NCI-H1092 treated with DMSO at 0.1 percent for 48 hours (cell line): ENCODE measurements at regions not wholly inside any gene's neighbourhood (a gene's known extent, or its start where the extent isn't known, plus 50 kb on each side); places are given as distances from the start of the nearest gene placed in this dataset.
"Not testable (repeated sequence)": the region's sequence is repeated elsewhere in the genome, so short reads cannot be mapped to it uniquely, and the experiment has no call there.

Source experiments
- DNase-seq: peaks from one replicate; lab custom pipeline; 2025; lab: John Stamatoyannopoulos, UW

DNA sequence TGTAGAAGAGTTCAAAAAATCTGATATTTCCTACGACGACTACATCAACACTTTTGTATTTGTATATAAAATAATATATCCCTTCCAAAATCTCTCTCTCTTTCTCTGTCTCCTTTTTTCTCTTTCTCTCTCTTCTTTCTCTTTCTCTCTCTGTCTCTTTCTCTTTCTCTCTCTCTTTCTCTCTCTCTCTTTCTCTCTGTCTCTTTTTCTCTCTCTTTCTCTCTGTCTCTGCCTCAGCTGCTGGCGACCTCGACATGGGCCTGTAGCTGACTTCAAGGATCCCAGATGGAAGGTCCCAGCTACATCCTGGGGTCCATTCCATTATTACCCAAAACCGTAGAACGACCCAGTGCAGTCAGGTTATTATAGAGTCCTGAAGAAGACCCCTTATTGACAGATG is 90.0 kb downstream of the CD24 start:
- no peak for DNase-seq

DNA sequence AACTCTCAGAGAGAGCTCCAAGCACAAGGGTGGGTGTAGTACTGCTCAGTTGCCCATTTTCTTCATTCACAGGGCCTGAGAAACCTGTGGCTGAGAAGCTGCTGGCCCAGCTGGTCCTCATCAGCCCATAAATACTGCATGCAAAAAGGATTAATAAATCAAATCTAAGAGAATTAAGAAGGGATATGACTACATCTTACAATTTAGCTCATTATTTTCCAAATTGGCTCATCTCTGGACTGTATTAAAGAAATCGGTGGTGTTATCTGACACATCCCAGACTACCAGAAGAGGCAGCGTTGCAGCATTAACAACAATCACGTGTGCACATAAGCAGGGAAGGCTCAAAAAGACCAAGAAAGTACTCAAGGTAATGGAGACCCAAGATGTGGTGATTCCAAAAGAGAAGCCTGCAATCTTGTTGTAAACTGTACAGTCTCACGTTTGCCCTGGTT is 90.7 kb downstream of the CD24 start:
- peak; percentile 21 for DNase-seq

DNA sequence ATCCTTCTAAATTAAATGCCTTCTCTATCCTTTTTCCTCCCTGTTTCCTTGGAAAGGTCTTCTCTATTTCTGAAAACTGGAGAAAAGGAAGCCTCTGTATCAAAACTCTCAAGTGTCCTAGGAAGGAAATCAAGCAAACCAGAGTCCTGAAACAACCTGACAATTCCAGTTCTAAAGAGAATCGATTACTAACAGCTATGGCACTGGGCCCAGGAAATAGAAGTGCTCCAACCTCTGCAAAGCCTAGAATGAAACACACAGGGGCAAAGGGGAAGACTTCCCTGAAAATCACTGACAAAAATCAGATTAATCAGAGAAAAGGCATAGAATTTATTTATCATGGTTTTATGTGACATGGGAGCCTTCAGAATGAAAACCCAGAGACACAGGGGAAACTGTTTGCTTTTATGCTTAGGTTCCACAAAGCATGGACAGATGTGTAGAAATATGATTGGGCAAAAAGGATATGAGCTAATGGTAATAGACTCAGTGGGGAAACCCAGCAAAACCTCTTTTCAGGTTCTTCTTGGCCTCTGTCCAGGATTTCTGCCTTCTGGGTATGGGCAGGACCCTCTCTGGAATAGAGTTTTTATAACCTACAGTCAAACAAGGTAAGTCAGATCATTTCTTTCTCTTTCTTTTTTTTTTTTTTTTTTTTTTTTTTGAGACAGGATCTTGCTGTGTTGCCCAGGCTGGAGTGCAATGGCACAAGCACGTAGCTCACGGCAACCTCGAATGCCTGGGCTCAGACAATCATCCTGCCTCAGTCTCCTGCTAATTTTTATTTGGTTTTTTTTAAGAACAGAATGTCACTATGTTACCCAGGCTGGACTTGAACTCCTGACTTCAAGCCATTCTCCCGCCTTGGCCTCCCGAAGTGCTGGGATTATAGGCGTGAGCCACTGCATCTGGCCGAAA is 91.7 kb downstream of the CD24 start:
- DNase-seq: peak; percentile 14

DNA sequence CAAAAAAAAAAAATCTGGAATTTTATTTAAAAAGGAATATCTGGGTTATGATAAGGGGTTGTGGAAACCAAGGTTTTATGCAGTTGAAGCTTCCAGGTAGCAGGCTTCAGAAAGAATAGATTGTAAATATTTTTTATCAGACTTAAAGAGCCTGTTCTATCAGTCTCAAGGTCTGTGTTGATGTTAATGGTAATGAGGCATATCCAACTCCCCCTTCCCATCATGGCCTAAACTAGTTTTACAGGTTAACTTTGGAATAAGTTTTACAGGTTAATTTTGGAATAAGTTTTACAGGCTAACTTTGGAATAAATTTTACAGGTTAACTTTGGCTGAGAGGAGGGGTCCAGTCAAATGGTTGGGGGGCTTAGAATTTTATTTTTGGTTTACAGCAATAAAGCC is 92.4 kb downstream of the CD24 start:
- DNase-seq: no peak

DNA sequence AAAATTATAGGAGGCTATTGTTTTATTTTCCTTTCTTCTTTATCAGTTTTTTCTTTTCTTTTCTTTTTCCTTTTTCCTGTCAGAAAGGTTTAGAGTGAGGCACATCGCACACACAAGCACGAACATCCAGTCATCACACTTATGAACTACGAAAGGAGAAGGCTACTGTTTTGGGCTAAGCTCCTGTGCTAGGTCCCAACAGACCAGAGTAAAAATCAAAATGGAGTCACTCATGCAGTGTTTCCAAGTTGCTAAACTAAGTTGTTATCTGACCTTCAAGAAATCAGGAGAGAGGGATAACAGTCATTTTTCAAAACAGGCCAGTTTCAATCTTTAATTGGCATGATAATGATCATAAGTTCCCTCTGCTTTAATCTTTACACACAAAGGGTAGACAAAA is 93.6 kb downstream of the CD24 start:
- DNase-seq: no peak

DNA sequence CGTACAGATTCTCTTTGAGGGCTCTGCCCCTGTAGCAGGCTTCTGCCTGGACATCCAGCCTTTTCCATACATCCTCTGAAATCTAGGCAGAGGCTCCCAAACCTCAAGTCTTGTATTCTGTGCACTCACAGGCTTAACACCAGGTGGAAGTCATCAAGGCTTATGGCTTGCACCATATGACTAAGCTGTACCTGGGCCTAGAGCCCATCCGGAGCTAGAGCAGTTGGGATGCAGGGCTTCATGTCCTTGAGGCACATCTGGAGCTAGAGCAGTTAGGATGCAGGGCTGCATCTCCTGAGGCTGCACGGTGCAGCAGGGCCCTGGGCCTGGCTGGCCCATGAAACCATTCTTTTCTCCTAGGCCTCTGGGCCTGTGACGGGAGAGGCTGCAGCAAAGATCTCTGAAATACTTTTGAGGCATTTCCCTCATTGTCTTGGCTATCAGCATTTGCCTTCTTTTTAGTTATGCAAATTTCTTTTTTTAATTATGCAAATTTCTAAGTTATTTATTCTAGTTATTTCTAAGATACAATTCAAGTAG is 98.7 kb downstream of the CD24 start:
- no peak for DNase-seq

DNA sequence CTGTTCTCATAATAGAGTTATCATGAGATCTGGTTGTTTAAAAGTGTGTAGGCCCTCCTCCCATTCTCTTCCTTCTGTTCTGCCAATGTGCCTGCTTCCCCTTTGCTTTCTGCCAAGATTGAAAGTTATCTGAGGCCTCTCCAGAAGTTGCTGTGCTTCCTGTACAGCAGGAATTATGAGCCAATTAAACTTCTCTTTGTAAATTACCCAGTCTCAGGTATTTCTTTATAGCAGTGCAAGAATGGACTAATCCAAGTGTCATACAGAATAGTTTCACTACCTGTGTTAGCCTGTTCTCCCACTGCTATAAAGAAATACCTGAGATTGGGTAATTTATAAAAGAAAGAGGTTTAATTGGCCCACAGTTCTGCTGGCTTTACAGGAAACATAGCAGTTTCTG is 100.0 kb downstream of the CD24 start:
- DNase-seq: no peak

DNA sequence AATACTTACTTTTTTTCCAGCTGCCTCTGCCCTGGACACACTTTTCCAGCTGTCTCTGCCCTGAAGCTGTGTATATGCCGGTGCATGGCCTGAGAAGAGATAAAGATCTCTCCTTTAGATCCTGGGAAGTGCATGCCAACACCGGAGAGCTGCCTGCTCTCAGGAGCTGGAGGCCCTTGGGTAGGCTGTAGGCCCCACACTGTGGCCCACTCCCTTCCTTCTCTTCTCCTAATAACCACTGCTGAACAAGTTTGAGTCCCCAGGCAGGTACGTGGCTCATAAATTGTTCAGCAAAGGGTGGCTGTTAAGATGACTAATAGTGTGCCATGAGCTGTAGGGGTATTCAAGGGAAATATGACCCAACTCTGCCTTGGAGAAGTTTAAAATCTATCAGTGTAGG is 102.5 kb downstream of the CD24 start:
- no peak for DNase-seq

DNA sequence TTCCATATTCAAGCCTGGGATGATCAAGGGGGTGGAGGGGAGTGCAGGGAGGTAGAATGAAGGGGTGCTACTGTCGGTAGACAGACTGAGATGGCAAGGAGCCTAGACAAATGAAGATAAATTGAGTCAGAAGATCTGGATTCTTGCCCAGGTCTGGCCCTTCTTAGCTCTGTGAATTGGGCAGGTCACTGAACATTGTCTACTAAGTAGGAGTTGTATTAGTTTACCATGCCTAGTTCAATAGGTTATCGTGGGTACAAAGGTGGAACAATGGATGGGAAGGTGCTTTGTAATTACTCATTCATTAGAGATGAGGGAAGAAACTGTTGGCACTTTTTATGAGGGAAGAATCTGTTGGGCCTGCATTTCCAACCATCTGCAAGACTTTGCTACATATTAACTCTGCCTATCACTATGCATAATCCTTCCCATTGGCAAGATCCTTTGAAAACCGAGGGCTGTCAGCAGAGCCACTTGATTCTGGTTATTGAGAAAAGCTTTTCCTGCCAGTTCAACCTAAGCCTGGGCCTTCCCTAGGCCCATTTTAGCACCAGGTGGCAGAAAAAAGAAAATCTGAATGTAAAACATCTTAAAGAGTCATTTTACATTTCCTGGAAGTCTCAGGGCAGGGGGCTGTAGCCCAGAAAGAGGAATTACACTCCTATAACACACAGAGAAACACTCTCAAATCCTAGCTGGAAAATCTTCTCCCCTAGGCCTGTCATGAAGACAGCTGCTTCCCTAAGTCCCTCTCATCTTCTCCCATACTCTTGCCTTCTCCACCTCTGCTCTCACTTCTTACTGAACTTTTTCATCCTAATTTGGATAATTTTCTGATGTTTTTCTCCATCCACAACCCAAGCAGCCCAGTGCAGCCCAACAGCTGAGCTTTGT is 103.5 kb downstream of the CD24 start:
- DNase-seq: no peak

DNA sequence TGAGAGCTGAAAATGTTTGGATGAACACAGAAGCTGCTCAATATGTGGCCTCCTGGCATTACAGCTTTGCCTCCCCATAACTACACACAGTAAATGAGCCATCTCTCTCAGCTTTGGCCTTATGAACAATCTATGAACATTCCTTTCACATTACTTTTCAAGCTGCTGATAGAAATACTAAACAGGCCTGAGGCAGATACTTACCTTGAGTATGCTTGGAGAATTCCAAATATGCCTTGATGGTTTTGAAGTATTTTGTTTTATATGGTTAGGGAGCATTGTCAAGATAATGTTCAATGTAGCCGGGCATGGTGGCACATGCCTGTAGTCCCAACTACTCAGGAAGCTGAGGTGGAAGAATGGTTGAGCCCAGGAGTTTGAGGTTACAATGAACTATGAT is 104.5 kb downstream of the CD24 start:
- DNase-seq: no peak

DNA sequence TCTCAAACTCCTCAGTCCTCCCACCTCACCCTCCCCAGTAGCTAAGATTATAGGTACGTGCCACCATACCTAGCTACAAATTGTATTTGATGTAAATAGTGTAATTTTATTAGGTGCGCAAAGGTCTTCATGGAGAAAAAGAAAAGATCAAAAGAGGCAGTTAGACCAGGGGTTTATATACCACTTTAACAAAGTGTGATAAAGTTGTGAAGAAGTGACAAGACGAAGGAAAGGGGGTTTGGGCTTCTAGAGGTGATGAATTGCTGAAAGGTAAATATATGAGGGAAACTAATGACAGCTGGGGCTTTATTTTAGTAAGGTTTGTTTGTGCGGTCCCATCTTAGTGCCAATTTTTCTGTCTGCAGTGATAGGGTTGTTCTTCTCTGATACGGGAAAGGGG is 105.3 kb downstream of the CD24 start:
- no peak for DNase-seq

DNA sequence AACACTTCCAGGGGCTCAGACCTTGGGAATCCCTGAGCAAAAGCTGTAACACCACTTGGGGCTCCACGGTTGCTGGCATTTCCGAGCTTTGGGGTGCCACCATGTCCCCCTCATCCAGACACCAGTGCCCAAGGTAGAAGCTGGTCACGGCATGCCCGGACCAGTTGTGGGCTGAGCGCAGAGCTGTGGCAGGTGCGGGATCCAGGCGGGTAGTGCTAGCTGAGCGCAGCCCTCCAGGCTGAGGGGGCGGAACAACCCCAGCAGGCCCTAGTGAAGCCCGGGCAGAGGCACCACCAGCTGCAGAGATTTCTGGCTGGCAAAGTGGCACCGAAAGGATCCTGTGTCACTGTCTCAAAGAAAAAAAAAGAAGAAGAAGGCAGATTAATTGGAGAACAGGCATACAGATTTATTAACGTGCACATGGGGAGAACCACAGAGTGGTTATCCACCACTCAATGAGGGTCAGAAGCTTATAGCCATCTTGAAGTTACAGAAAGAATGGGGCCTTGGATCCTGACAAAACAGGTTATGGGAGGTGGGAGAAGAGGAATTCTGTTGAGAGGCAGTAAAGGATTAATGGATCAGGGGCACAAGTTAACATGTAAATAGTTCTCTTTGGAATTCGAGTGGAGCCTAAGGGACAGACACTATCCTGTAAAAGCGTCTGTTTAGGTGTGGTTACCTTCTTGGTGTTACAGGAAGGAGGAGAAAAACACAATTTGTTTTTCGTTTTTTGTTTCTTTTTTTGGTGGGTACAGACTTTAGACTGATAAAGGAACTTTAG is 107.5 kb downstream of the CD24 start:
- DNase-seq: no peak

DNA sequence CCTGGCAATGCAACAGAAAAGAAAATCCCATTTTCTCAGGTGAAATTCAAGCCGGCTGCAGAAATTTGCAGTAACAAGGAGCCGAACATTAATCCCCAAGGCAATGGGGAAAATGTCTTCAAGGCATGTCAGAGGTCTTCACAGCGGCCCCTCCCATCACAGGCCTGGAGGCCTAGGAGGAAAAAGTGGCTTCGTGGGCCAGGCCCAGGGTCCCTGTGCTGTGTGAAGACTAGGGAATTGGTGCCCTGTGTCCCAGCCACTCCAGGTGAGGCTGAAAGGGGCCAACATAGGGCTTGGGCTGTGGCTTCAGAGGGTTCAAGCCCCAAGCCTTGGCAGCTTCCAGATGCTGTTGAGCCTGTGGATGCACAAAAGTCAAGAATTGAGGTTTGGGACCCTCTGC is 111.7 kb downstream of the CD24 start:
- no peak for DNase-seq

DNA sequence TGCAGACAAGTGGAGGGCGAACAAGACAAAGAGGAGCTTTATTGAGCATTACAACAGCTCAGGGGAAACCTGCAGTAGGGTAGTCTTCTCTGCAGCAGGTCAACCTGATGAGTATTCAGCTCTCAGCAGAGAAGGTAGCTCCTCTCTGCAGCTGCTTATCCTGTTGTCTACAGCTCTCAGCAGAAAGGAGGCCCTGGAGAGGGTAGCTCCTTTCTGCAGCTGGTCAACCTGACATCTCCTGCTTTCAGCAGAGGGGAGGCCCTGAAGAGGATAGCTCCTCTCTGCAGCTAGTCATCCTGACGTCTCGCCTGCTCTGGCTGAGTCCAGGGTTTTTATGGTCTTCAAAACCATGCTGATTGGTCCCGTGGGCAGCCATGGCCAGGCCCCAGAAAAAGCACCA is 113.6 kb downstream of the CD24 start:
- no peak for DNase-seq

DNA sequence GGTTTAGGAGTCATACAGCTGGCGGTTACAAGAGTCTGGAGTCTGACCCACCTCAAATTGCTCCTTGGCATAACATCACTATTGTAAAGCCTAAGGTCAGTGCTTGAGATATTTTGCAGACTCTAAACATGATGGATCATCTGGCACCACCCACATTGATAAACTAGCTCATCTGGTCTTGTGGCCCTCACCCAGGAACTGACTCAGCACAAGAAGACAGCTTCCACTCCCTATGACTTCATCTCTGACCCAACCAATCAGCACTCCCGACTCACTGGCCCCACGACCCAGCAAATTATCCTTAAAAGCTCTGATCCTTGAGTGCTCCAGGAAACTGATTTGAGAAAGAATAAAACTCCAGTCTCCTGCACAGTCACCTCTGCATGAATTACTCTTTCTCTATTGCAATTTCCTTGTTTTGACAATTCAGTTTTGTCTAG is 115.9 kb downstream of the CD24 start:
- no peak for DNase-seq

DNA sequence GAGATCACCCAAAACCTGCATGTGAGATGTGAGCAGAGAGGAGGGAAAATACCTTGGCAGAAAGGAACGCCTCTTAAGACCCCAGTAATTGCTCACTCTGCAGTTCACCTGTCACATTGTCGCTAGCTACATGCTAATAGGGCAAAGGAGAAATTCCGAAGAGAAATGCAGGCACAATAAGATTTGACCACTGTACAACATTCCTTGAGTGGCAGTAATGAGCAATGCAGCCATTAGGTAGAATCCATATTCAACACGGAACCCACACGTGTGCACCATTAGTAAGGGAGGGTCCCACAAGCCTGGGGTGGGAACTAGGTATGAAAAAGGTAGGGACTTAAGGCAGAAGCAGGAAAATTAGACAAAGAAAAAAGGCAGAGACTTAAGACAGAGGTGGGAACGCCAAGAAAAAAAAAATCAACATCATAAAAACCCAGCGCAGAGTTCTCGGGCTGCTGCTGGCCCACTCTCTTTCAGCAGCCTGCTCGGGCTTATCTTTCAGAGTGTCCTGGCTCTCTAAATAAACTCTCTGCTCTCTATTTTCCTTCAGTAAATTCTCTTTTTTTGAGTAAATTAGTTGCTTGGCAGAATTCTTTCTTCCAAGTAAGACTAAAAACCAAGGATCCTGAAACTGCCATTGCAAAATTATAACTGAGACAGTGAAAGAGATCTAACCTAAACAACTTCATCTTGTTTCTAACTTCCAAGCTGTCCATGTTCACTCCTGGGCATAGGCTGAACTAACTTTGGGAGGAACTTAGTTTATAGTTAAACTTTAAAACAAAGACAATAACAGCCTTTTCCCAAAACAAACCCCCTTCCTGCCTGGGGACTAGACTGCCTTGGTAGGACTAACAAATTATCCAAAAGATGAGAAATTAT is 116.5 kb downstream of the CD24 start:
- DNase-seq: no peak

DNA sequence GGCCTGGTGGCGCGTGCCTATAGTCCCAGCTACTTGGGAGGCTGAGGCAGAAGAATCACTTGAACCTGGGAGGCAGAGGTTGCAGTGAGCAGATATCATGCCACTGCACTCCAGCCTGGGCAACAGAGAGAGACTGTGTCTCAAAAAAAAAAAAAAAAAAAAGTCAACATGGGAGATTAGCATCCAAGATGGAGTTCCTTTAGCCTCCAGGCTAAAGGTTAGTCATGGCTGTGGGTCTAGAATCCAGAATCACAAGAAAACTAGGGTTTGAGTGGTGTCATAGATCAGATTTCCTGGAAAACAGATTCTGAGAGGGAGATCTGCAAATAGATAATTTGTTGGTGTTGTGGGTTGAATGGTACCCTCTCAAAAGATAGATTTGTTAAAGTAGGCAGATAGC is 117.2 kb downstream of the CD24 start:
- DNase-seq: not testable (repeated sequence)

DNA sequence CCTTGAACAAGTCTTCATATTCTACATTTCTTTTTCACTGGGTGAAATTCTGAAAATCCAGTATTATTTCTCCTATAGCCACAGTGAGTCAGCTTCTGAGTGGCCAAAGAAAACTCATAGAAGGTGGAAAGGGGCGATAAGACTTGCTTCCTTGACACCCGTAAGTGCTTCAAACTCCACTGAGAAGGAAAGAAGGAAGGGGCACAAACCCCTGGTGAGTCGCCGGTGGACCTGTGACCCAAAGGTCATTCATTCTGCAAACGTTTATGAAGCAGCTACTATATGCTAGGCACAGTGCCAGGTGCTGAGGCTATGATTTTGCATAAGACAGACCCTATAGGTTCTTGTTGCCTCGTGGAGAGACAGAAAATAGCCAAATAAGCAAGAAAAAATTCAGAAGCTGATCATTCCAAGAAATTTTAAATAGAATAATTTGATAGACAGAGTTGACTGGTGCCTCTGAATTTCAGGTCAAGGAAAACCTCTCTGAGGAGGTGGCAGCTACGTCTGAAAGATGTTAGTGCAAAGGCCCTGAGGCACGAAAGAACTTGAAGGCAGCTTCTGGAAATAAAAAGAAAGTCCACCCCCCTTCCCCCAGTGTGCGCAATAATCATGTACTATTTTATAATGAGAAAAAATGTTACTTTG is 118.2 kb downstream of the CD24 start:
- DNase-seq: no peak

DNA sequence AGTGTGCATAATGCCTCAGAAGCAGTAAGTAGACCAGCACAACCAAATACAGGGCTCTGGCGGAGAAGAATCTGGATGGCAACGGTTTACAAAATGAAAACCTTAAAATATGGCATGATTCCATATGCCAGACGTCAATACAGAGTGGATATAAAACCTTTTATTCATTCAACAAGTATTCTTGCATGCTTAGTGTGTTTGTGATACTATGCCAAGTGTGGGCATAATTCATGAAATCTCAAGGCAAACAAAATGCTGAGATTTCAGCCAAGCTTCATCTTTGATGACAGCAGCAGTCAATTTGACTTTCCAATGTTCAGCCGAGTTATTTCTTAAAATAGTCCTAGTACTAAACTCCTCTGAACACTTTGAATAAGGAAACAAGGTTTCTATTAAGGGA is 119.4 kb downstream of the CD24 start:
- no peak for DNase-seq

DNA sequence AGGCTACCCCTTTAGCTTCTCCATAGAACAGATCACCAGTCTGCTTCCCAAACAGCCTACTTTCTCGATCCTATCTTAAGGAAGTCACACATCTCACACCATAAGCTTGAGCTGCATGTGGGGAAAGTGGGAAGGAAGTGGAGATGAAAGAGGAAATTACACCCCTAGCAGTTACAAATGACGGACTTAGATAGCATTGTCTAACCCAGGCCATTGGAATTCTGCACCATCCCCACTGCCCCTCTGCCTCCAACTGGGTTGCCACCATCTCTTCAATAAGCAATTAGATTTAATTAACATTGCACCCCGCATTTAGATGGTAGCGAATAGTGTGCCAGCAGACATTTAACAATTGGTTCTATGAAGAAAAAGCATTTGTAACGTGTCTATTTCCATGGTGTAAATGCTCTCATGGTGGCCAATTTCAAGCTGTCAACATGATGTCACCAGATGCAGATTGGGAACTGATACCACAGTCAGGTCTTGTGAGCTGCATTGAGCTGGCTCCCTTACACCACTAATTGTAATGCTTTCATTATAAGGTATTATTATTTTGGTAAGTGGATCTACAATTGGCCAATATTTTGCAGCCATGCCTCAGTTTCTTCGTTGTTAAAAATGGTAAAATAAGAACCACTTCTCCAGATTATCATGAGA is 124.7 kb downstream of the CD24 start:
- DNase-seq: no peak
